Type B pancreatic cell (in vitro differentiated cells): ENCODE measurements at regions not wholly inside any gene's neighbourhood (a gene's known extent, or its start where the extent isn't known, plus 50 kb on each side); places are given as distances from the start of the nearest gene placed in this dataset.

Experiments
- DNase-seq: peaks from one replicate; pipeline ENCODE4 v3.0.0; 2021; ENCODE audit warnings: mixed read lengths; ENCODE audit not compliant: unreplicated experiment; ENCODE audit errors: extremely low spot score
- H3K27ac Mint-ChIP-seq: 2 replicates; pipeline ENCODE4 v1.8.0; 2021; ENCODE audit warnings: mild to moderate bottlenecking, mixed read lengths
- H3K27me3 Mint-ChIP-seq: 2 replicates; pipeline ENCODE4 v1.8.0; 2021; ENCODE audit warnings: mixed read lengths
- H3K36me3 Mint-ChIP-seq: 2 replicates; pipeline ENCODE4 v1.8.0; 2021; ENCODE audit warnings: mixed read lengths
- H3K4me1 Mint-ChIP-seq: one replicate; pipeline ENCODE4 v1.8.0; 2021; ENCODE audit warnings: mixed read lengths; ENCODE audit not compliant: unreplicated experiment
- H3K4me3 Mint-ChIP-seq: 2 replicates; pipeline ENCODE4 v1.8.0; 2021; ENCODE audit warnings: mild to moderate bottlenecking, mixed read lengths
- H3K9me3 Mint-ChIP-seq: 2 replicates; pipeline ENCODE4 v1.8.0; 2021; ENCODE audit warnings: mixed read lengths
- CTCF ChIP-seq: fragments of 200-600 bp; sonication (generic); conservative IDR thresholded peaks from 2 replicates; pipeline ENCODE4 v1.5.0; 2021; ENCODE audit warnings: antibody characterized with exemption, mild to moderate bottlenecking

- H3K36me3 Mint-ChIP-seq = no peaks in the 10 kb centered on the region
- no peaks in the 10 kb centered on the region for H3K9me3 Mint-ChIP-seq
- H3K4me1 Mint-ChIP-seq = no peaks in the 10 kb centered on the region
- no peaks in the 10 kb centered on the region for H3K27me3 Mint-ChIP-seq
- no peak overlapping the region for H3K27ac Mint-ChIP-seq
- H3K4me3 Mint-ChIP-seq = no peak overlapping the region
- DNase-seq = no peak
- TF ChIP-seq CTCF = no peak
These were observed 260.0 kb downstream of the GLUD2 start for GRCh38 chrX:121307449-121307848.

GRCh38 chrX:121308276-121308805, 260.9 kb downstream of the GLUD2 start:
- H3K27ac Mint-ChIP-seq = no peak overlapping the region
- TF ChIP-seq CTCF = peak; percentile 66
- H3K4me1 Mint-ChIP-seq = no peaks in the 10 kb centered on the region
- H3K9me3 Mint-ChIP-seq = no peaks in the 10 kb centered on the region
- DNase-seq = no peak
- no peaks in the 10 kb centered on the region for H3K36me3 Mint-ChIP-seq
- H3K27me3 Mint-ChIP-seq = no peaks in the 10 kb centered on the region
- H3K4me3 Mint-ChIP-seq = no peak overlapping the region

GRCh38 chrX:121310820-121311219, 263.4 kb downstream of the GLUD2 start:
- H3K27ac Mint-ChIP-seq = no peak overlapping the region
- no peak for DNase-seq
- no peaks in the 10 kb centered on the region for H3K9me3 Mint-ChIP-seq
- H3K27me3 Mint-ChIP-seq = no peaks in the 10 kb centered on the region
- TF ChIP-seq CTCF = no peak
- H3K4me3 Mint-ChIP-seq = no peak overlapping the region
- no peaks in the 10 kb centered on the region for H3K4me1 Mint-ChIP-seq
- H3K36me3 Mint-ChIP-seq = no peaks in the 10 kb centered on the region

- Mint-ChIP-seq H3K4me3 (no peak overlapping the region), H3K9me3 (peaks cover 3% of the 10 kb centered on the region), H3K4me1 (no peaks in the 10 kb centered on the region), H3K36me3 (no peaks in the 10 kb centered on the region), H3K27ac (no peak overlapping the region), H3K27me3 (no peaks in the 10 kb centered on the region)
- no peak for TF ChIP-seq CTCF
- no peak for DNase-seq
These were observed 273.0 kb downstream of the GLUD2 start for GRCh38 chrX:121320441-121320840.

- Mint-ChIP-seq H3K9me3 (peaks cover 3% of the 10 kb centered on the region), H3K36me3 (no peaks in the 10 kb centered on the region), H3K27me3 (no peaks in the 10 kb centered on the region), H3K4me1 (no peaks in the 10 kb centered on the region), H3K27ac (no peak overlapping the region), H3K4me3 (no peak overlapping the region)
- TF ChIP-seq CTCF = no peak
- DNase-seq = no peak
These were observed 274.7 kb downstream of the GLUD2 start for GRCh38 chrX:121322159-121322558.

GRCh38 chrX:121323337-121323736, 275.9 kb downstream of the GLUD2 start:
- Mint-ChIP-seq H3K27me3 (no peaks in the 10 kb centered on the region), H3K36me3 (no peaks in the 10 kb centered on the region), H3K4me3 (no peak overlapping the region), H3K9me3 (peaks cover 3% of the 10 kb centered on the region), H3K4me1 (no peaks in the 10 kb centered on the region), H3K27ac (no peak overlapping the region)
- DNase-seq = no peak
- no peak for TF ChIP-seq CTCF
